HG03135 (cell line): ENCODE measurements at regions not wholly inside any gene's neighbourhood (a gene's known extent, or its start where the extent isn't known, plus 50 kb on each side); places are given as distances from the start of the nearest gene placed in this dataset.
"Not testable (repeated sequence)": the region's sequence is repeated elsewhere in the genome, so short reads cannot be mapped to it uniquely, and the experiment has no call there.

ENCODE experiments used
- ATAC-seq: cut with Tn5 transposase; IDR thresholded peaks from one replicate; pipeline ENCODE4 v1.9.1; 2021; ENCODE audit warnings: mild to moderate bottlenecking, moderate library complexity; ENCODE audit not compliant: unreplicated experiment

DNA sequence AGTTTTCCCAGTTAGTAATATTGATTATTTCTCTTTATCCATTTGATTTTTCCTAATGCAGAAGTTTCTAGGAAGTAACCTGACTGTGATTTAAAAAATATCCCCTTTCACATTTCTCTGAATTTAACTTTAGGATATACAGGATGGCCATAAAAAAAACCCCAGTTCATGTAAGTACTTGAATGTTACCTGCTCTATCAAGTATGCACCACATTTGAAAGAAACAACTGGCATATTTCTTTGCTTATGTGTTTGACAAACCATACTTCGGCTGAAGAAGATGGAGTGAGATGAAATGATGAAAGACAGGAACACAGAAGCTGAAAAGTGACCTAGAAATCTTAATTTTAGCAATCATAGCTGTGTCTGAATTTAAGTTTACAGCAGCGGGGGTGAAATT lies 374.0 kb upstream of the NOX3 start:
- no peak for ATAC-seq

DNA sequence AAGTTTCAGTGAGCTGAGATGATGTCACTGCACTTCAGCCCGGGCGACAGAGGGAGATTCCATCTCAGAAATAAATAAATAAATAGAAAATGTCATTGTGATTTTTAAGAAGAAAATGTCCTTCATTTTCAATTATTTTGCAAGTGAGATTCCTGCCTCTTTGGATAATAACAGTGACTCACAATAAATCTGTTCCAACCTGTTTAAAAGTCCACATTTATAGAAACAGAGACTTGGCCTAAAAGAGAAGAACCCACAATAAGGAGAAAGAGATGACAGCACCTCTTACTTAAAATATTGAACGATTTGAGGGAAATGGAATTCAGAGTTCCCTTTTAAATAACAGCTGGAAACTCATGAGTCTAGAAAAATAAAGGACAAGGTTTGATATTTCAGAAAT lies 373.4 kb upstream of the NOX3 start:
- ATAC-seq: no peak

DNA sequence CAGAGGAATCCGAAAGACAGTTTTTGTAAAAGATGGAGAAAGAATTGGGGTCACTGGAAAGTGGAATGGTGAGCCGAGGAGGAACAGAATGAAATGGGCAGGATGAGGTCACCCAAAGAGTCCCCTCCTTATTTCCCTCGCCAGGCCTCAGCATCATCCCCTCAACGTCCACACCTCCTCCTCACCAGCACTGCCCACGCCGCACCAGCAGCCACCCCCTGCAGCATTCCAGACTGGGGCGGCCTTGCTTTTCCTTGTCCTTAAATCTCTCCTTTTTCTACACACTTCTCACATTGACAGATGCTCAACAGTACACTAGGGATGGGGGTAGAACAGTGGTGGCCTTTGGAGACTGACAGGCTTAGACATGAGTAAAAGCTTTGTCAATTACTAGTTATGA lies 363.1 kb upstream of the NOX3 start:
- no peak for ATAC-seq

DNA sequence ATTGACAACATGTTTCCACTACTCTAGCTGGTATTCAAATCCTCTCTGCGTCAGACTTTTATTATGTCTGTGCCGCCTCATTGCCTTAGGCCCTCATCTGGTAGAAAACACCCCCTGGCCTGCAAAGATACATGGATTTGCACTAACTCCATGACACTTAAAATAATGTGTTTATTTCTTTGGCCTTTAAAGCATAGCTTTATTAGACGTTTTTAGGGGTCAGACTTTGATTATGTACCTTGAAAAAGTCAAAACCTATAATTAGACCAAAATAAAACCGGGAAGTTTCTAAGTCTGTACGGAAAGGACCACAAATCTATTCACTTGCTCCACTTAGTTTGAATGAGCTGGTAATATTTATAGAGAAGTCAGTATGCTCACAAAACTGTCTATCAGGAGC lies 357.9 kb upstream of the NOX3 start:
- no peak for ATAC-seq

DNA sequence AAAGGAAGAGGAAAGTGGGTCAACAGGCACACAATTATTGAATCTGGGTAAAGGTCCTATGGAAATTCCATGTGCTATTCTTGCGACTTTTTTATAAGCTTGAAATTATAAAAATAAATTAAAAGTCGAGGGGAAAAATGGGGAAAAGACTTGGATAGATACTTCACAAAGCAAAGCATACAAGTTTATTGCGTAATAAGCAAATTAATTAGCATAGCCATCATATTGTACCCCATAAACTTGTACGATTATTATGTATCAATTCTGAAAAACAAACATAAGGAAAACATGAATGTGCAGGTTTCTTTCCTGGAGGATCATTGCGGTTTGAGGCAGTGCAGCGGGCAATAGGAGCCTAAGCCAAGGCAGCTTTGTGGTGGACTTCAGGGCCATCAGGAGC lies 351.6 kb upstream of the NOX3 start:
- ATAC-seq: no peak

DNA sequence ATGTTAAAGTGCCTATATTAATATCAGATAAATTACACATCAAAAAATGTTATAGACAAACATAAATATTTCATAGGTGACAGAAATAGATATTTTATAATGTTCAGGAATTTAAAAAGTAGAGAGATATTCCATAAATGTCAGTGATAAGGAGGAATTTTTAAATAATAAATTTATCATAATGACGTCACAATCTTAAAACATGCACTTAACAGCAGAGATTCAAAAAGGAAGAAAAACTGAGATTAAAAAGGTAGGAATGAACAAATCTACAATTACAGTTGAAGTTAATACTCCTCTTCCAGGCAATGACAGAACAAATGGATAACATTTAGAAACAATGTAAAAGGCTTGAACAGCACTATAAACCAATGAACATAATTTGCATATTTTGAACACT lies 345.4 kb upstream of the NOX3 start:
- no peak for ATAC-seq

DNA sequence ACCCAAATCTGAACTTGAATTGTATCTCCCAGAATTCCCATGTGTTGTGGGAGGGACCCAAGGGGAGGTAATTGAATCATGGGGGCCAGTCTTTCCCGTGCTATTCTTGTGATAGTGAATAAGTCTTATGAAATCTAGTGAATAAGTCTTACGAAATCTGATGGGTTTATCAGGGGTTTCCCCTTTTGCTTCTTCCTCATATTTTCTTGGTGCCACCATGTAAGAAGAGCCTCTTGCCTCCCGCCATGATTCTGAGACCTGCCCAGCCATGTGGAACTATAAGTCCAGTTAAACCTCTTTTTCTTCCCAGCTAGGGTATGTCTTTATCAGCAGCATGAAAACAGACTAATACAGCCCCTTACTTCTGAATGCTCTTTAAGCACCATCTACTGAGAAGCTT lies 343.2 kb upstream of the NOX3 start:
- ATAC-seq: not testable (repeated sequence)

DNA sequence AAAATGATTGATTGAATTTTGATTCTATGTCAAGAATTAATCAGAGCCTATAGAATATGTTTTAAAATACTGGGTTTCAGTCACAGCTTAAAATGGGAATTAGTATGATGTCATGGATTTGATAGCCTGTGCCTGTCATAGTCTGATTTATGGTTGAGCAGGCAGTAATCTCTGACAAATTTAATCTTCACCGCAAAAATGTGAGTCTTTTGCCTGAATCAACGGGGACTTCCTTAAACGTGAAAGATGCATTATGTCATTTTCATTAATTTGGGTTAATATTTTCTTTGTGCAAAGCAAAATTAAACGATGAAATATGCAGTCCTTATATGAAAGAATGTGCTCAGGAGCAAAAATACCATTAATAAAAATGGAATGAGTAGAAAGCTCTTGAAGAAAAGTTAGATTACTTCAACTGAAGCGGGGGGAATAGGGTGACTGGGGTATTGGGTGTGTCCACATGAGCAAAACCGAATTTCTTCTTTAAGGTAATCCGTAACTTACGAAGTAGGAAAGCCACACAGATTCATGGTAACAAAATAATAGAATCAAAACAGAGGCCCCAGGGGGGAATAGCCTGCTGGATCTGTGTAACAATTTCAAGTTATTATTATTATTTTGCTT lies 339.6 kb upstream of the NOX3 start:
- ATAC-seq: no peak

DNA sequence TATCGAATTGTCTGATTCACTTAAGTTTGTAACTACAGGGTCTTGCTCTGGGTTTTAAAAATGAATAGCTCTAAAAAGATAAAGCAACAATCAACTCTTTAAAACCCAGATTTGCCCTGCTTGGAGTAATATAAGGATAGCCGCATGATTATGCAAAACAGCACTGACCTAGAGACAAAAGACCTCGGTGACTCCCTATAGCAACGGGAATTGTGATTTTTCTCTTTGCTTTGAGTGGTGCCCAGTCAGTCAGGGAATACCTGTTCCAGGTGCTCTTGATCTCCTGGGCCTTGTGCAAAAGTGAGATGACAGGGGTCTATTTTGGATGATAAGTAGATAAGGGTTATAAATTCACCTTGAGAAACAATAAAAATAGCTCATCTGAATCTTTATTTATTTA lies 336.3 kb upstream of the NOX3 start:
- ATAC-seq: no peak

DNA sequence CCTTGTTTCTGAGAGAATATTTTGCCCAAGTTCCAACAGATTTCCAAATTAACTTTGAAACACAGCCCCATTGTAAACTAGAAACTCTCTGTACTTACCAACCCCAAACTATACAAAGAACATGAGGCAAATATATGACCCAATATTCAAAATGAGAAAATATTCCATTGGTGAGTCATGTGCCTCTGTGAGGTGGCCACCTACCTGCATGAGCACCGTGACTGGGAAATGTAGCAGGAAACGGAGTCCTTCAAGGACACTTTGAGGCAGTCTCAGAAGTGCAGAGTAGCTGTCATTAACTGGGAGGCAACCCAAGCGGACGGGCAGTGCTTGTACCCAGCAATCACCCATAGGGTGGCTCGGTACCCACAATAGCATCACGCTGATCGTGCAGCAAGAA lies 335.5 kb upstream of the NOX3 start:
- no peak for ATAC-seq

DNA sequence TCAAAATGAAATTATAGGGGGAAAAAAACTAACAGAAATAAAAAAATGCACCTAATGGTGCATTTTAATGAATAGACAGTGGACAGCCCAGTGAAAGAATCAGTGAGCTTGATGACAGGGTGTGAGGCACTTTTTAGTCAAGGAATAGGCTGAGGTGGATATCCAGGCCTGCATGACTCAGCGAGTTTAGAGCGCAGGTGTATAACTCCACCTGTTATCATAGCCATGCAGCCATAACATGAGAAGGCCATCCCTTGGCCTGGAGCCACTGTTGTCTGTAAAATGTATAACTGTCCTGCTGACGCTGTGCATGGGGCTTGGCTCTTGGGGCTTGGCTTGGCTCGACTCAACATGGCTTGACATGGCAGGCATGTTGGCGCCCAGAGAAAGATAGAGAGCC lies 331.5 kb upstream of the NOX3 start:
- ATAC-seq: no peak

DNA sequence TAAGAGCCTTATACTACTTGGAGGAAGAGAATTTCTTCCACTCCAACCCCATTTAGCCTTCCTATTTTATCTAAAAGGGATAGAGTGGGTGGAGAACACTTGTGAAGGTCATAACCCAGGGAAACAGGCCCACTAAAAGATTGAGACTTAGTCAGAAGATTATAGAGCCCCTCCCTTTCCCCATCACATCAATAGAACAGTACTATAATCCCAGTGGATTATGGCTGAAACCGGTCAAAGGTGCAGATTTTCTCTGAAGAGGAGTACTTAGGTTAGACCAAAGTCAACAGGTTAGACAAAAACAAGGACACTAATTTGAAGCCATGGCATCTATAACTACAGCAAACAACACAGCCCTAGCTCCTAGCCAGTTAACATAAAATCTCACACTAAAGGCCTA lies 330.9 kb upstream of the NOX3 start:
- no peak for ATAC-seq

DNA sequence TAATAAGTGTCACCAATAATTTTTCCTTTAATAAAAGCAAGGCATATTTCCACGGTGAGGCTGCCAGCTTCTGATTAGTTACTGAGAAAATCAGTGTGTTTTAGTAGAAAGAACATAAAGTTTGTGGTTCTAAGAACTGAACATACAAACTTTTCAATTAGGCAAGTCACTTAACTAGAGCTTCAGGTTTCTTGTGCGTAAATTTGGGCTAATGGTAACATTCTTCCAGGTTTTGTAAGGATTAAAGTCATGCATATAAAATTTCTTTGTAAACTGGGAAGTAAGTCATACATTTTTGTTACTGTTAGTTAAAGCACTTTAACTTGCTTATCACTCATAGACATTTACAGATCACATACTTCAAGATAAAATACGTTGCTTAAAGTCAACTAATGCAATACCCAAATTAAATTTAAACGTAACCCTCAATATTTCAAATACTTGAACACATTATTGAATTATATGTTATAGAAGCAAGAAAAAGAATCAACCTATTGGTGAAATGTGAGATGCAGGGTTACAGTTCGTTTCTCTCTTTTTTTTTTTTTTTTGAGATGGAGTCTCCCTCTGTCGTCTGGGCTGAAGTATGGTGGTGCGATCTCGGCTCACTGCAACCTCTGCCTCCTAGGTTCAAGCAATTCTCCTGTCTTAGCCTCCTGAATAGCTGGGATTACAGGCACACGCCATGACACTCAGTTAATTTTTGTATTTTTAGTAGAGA lies 327.3 kb upstream of the NOX3 start:
- no peak for ATAC-seq

DNA sequence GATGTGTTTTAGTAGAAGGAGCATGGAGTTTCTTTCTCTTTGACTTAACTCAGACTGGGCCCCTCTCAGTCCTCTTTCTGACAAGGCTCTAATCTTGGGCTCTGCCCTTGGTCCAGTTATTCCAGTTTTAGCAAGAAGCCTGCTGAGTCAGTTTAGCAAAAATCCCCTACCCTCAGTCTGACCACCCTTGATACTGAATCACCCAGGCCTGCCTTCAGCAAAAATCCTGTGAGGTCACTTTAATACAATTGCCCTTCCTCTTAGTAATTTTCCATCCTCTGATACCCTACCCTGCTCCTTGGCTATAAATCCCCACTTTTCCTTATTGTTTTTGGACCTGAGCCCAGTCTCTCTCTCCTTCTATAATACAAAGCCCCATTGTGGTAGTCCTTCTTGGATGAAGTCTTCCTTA lies 326.7 kb upstream of the NOX3 start:
- no peak for ATAC-seq

DNA sequence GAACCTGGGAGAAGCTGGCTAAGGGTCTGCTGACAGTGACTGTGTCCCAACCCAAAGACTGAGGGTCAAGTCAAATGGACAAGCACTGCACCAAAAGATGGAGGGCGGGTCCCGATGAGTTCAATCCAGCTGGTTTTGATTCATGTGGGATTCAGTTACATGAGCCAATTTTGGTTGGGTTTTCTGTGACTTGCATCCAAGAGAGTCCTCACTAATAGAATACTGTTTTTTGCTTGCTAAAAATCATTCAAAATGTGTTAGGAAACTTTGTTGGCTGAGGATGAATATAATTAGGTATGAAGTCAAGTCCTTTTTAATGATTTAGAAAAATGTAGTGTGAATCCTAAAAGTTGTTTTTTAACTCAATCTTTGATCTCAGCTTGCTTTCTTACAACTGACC lies 323.8 kb upstream of the NOX3 start:
- no peak for ATAC-seq

DNA sequence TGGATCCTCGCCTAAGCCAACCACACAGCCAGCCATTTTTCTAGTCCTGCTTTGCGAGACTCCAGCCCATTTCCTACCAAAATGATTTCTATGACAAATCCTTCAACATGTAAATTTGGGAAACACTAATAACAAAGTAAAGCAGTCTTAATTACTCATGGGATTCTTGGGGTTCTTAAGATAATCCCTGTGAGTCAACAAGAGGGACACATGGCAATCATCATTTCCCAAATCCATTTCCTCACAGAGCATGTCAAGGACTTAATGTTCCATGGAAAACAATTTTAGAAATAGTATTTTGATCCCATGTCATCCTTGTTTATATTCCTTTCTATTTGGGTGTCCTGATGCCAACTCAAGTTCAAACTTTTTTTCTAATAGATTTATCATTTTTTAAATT lies 322.7 kb upstream of the NOX3 start:
- no peak for ATAC-seq

DNA sequence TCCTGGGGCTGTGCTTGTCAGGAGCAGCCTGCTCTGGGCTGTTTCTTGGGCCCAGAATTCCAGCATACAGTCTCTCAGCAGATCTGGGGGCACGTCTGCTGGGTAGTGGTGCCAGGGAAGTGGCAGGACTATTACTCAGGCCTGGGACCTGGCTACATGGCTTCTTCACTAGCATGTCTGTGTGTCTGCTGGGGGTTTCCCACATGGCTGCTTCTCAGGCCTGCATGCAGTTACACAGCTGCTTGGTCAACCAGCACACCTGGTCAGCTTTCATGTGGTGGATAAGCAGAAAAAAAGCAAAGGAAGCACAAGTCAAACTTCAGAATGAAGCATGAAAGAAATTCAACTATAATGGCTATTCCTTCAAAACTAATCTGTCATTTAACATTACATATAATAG lies 316.2 kb upstream of the NOX3 start:
- no peak for ATAC-seq

DNA sequence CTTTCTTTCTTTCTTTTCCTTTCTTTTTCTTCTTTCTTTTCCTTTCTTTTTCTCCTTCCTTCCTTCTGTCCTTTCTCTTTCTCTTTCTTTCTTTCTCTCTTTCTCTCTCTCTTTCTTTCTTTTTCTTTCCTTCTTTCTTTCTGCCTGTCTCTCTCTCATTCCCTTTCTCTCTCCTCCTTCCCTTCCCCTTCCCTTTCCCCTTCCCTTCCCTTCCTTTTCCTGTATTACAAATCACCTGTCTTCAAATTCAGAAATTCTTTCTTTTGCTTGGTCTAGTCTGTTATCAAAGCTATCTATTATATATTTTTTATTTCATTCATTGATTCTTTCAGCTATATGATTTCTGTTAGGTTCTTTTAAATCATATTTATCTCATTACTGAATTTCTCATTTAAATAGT lies 315.2 kb upstream of the NOX3 start:
- ATAC-seq: no peak

DNA sequence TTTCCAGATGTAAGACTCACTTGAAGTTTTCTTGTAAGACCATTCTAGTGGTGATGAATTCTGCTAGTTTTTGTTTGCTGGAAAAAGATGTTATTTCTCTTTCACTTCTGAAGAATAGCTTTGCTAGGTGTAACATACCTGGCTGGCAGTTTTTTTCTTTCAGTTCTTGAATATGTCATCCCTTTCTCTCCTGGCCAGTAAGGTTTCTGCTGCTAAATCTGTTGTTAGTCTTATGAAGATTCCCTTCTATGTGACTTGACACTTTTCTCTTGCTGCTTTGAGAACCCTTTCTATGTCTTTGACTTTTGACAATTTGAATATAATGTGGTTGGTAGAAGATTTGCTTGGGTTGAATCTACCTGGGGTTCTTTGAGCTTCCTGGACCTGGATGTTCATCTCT lies 314.7 kb upstream of the NOX3 start:
- no peak for ATAC-seq

DNA sequence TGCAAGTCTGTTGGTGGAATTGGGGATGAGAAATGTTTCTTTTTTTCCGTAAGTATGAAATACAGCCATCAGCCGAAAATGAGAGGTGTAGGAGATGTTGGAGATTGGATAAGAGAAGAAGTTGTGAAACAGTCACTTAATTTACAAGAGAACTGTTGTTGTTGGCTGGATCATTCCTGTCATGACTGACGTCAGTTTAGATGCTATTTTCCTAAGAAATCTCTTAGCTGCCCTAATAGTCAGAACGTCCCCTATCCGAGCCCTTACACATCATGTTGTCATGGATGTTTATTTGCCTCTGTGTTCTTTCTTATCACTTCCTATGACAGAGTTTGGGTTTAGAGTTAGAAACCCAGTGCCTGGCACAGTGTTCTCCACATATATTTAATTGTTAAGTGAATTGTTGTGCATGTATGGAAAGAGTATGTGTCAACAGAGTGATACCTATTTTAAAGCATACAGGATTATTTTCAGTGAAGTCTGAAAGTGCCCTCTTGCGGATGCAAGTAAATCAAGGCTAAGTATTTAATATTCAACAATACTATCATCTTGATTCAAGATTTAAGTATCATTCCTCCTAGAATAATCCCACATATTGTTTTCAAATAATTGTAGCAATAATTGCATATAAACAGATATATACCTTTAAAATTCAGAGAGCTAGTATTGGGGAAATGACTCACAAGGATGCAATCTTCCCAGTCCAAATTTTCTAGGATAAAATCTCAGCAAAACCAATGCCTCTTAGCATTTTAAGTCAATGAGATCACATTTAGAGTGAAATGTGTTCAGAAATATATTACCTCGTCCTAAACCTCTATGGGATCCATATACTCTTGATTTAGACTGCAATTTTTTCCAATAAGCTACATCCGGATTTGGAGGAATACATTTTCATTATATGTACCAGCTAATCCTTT lies 309.9 kb upstream of the NOX3 start:
- no peak for ATAC-seq

DNA sequence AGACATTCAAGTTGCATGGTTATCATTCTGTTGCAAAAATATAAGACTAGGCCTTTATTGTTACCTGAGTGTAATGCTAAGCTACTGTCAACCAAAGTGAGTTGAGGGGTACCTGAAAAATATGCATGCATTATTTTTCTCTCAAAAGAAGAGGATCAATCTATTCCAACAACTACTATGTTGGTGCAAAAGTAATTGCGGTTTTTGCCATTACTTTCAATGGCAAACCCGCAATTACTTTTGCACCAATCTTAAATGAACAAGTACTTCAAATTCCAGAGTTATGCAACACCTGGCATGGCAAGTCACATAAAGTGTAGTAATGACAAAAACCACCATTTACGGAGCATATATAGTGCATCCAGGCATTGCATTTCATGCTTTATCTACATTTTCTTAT lies 307.0 kb upstream of the NOX3 start:
- ATAC-seq: no peak

DNA sequence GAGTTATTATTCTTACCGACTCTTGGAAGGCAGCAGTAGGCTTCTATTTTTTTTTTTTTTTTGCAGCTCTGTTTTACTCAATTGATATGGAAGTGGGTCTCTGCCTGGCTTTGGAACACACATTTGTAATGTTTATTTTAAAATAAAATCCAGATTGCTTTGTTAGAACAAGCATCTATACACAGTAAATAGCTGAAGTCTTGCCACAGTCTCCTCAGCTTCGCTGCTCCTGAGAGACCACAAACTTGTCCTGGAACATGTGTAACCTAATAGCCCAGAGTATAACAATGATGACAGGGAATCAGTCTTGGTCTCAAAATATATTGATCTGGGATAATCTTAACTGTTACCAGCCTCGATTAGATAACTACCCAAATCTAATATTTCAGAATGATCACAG lies 299.8 kb upstream of the NOX3 start:
- no peak for ATAC-seq
